ENCODE measurements at regions not wholly inside any gene's neighbourhood (a gene's known extent, or its start where the extent isn't known, plus 50 kb on each side); places are given as distances from the start of the nearest gene placed in this dataset.

DNA sequence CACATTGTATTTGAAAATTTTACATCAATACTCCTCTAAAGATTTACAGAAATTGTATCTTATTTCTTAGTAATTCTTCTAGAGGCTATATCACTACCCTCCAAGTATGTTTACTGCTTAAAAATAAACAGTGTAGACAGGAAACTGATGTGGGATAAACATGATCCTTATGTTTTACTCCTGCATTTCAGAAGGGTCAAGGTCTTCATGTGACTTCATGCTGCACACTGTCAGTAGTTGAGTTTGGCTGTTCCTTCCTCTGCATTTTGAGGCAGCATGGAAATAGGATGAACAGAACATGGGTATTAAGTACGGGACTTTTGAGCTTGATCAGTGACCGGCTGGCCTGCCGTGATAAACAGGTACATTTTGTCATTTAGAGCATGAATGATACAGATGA, 179.2 kb upstream of the FERMT1 start:
- H3K9me3 ChIP-seq (ENCODE audit: control insufficient read depth in 4 of 4, low read length in 3 of 4) = no peaks in the 10 kb centered on the region
- WGBS = 61% methylated on average over 3 of the region's 3 CpGs

DNA sequence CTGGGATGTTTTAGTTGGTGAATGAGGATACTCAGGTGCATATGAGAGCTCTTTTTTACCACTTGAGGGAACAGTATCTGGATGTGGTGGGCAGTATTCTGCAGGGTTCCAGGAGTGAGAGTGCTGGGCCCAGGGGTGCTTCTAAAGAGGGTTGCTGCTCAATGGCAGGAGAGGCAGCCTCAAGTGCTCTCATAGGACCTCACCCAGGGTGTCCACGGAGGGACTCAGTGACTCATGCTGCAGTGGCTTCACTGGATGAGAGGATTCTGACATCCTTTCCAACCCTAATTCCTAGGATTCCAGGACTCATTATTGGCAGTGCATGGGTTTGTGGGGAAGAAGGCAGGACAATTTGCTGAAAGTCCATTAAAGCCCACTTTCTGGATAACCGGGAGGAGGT, 176.6 kb upstream of the FERMT1 start:
- Histone ChIP-seq H3K36me3 (ENCODE audit: control insufficient read depth in 4 of 4, insufficient read depth in 3 of 4, low read depth in 1 of 4, low read length in 3 of 4) (no peaks in the 10 kb centered on the region), H3K9me3 (ENCODE audit: control insufficient read depth in 4 of 4, low read length in 3 of 4) (no peaks in the 10 kb centered on the region), H3K27me3 (ENCODE audit: control insufficient read depth in 4 of 4, insufficient read depth in 4 of 4, low read length in 3 of 4) (peaks cover 0 to 2% (median 1%) of the 10 kb centered on the region in 4 donors), H3K27ac (ENCODE audit: low read depth in 1 of 2, low read length in 2 of 2) (no peak overlapping the region), H3K9ac (ENCODE audit: low read depth in 1 of 2, low read length in 2 of 2) (no peak overlapping the region), H3K4me3 (ENCODE audit: low read depth in 1 of 3, low read length in 3 of 3) (no peak overlapping the region), H3K4me1 (ENCODE audit: control insufficient read depth in 4 of 4, insufficient read depth in 4 of 4, low read length in 3 of 4) (no peaks in the 10 kb centered on the region)
- no peak for DNase-seq (ENCODE audit: low spot score)
- 88% methylated on average over 2 of the region's 2 CpGs for WGBS
- no peak for TF ChIP-seq TAF1 (conservative IDR thresholded peaks at IDR 0.05)
- TF ChIP-seq EGR1 (IDR thresholded peaks at IDR 0.05; ENCODE audit: low read depth in 2 of 2) = no peak
- no peak for TF ChIP-seq HNF4A (conservative IDR thresholded peaks at IDR 0.05)
- TF ChIP-seq, protein P1, sequence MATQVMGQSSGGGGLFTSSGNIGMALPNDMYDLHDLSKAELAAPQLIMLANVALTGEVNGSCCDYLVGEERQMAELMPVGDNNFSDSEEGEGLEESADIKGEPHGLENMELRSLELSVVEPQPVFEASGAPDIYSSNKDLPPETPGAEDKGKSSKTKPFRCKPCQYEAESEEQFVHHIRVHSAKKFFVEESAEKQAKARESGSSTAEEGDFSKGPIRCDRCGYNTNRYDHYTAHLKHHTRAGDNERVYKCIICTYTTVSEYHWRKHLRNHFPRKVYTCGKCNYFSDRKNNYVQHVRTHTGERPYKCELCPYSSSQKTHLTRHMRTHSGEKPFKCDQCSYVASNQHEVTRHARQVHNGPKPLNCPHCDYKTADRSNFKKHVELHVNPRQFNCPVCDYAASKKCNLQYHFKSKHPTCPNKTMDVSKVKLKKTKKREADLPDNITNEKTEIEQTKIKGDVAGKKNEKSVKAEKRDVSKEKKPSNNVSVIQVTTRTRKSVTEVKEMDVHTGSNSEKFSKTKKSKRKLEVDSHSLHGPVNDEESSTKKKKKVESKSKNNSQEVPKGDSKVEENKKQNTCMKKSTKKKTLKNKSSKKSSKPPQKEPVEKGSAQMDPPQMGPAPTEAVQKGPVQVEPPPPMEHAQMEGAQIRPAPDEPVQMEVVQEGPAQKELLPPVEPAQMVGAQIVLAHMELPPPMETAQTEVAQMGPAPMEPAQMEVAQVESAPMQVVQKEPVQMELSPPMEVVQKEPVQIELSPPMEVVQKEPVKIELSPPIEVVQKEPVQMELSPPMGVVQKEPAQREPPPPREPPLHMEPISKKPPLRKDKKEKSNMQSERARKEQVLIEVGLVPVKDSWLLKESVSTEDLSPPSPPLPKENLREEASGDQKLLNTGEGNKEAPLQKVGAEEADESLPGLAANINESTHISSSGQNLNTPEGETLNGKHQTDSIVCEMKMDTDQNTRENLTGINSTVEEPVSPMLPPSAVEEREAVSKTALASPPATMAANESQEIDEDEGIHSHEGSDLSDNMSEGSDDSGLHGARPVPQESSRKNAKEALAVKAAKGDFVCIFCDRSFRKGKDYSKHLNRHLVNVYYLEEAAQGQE (IDR thresholded peaks at IDR 0.05) = no peak
- no peak for TF ChIP-seq FOXA2 (IDR thresholded peaks at IDR 0.05)
- TF ChIP-seq SP1 (IDR thresholded peaks at IDR 0.05) = no peak

More for the DNA sequence above, 179.2 kb upstream of the FERMT1 start:
- Histone ChIP-seq H3K36me3 (ENCODE audit: control insufficient read depth in 4 of 4, insufficient read depth in 3 of 4, low read depth in 1 of 4, low read length in 3 of 4) (no peaks in the 10 kb centered on the region), H3K27me3 (ENCODE audit: control insufficient read depth in 4 of 4, insufficient read depth in 4 of 4, low read length in 3 of 4) (peaks cover 0 to 2% (median 1%) of the 10 kb centered on the region in 4 donors), H3K4me1 (ENCODE audit: control insufficient read depth in 4 of 4, insufficient read depth in 4 of 4, low read length in 3 of 4) (no peaks in the 10 kb centered on the region), H3K4me3 (ENCODE audit: low read depth in 1 of 3, low read length in 3 of 3) (no peak overlapping the region), H3K27ac (ENCODE audit: low read depth in 1 of 2, low read length in 2 of 2) (no peak overlapping the region), H3K9ac (ENCODE audit: low read depth in 1 of 2, low read length in 2 of 2) (no peak overlapping the region)
- DNase-seq (ENCODE audit: low spot score) = no peak
- TF ChIP-seq, protein P1 (IDR thresholded peaks at IDR 0.05) = no peak
- no peak for TF ChIP-seq HNF4A (conservative IDR thresholded peaks at IDR 0.05)
- TF ChIP-seq, protein P2, sequence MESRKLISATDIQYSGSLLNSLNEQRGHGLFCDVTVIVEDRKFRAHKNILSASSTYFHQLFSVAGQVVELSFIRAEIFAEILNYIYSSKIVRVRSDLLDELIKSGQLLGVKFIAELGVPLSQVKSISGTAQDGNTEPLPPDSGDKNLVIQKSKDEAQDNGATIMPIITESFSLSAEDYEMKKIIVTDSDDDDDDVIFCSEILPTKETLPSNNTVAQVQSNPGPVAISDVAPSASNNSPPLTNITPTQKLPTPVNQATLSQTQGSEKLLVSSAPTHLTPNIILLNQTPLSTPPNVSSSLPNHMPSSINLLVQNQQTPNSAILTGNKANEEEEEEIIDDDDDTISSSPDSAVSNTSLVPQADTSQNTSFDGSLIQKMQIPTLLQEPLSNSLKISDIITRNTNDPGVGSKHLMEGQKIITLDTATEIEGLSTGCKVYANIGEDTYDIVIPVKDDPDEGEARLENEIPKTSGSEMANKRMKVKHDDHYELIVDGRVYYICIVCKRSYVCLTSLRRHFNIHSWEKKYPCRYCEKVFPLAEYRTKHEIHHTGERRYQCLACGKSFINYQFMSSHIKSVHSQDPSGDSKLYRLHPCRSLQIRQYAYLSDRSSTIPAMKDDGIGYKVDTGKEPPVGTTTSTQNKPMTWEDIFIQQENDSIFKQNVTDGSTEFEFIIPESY (IDR thresholded peaks at IDR 0.05) = no peak
- no peak for TF ChIP-seq FOXA2 (IDR thresholded peaks at IDR 0.05)
- TF ChIP-seq YY1 (IDR thresholded peaks at IDR 0.05) = no peak
- no peak for TF ChIP-seq SP1 (IDR thresholded peaks at IDR 0.05)
- no peak for TF ChIP-seq FOXA1 (IDR thresholded peaks at IDR 0.05)
- no peak for TF ChIP-seq NR2F2 (IDR thresholded peaks at IDR 0.05)
- no peak for TF ChIP-seq RXRA (IDR thresholded peaks at IDR 0.05)
- TF ChIP-seq, protein P3, sequence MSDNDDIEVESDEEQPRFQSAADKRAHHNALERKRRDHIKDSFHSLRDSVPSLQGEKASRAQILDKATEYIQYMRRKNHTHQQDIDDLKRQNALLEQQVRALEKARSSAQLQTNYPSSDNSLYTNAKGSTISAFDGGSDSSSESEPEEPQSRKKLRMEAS (IDR thresholded peaks at IDR 0.05) = no peak
- TF ChIP-seq RAD21 (IDR thresholded peaks at IDR 0.05) = no peak
- no peak for TF ChIP-seq EGR1 (IDR thresholded peaks at IDR 0.05; ENCODE audit: low read depth in 2 of 2)
- no peak for TF ChIP-seq HNF4G (IDR thresholded peaks at IDR 0.05)
- TF ChIP-seq JUND (IDR thresholded peaks at IDR 0.05) = no peak
- TF ChIP-seq, protein P4, sequence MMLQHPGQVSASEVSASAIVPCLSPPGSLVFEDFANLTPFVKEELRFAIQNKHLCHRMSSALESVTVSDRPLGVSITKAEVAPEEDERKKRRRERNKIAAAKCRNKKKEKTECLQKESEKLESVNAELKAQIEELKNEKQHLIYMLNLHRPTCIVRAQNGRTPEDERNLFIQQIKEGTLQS (IDR thresholded peaks at IDR 0.05) = no peak
- no peak for TF ChIP-seq TAF1 (conservative IDR thresholded peaks at IDR 0.05)
- no peak for TF ChIP-seq GABPA (IDR thresholded peaks at IDR 0.05 in 1 of 2, conservative IDR thresholded peaks at IDR 0.05 in 1 of 2)
- TF ChIP-seq, protein P5, sequence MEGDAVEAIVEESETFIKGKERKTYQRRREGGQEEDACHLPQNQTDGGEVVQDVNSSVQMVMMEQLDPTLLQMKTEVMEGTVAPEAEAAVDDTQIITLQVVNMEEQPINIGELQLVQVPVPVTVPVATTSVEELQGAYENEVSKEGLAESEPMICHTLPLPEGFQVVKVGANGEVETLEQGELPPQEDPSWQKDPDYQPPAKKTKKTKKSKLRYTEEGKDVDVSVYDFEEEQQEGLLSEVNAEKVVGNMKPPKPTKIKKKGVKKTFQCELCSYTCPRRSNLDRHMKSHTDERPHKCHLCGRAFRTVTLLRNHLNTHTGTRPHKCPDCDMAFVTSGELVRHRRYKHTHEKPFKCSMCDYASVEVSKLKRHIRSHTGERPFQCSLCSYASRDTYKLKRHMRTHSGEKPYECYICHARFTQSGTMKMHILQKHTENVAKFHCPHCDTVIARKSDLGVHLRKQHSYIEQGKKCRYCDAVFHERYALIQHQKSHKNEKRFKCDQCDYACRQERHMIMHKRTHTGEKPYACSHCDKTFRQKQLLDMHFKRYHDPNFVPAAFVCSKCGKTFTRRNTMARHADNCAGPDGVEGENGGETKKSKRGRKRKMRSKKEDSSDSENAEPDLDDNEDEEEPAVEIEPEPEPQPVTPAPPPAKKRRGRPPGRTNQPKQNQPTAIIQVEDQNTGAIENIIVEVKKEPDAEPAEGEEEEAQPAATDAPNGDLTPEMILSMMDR (IDR thresholded peaks at IDR 0.05; ENCODE audit: low read depth, low read length, missing input control) = no peak
